ENCODE measurements at regions not wholly inside any gene's neighbourhood (a gene's known extent, or its start where the extent isn't known, plus 50 kb on each side); places are given as distances from the start of the nearest gene placed in this dataset.

DNA sequence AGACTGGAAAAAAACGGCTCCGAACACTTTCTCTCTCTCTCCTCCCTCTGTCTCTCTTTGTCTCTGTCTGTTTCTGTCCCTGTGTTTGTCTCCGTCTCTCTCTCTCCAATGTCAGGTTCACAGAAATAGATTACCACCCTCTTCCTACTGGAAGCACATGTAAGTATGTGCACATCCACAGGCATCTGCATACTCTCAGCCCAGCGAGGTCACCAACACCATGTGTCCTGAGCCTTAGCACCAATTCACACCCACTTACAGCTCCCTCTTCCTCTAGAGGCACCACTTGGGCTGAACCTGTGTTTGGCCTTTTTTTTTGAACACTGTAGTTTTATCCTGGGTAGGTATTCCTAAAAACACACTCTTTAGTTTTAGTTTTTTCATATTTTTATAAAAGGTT, 130.5 kb downstream of the ETS2 start:
- Histone ChIP-seq H3K27me3 (ENCODE audit: control insufficient read depth in 4 of 4, insufficient read depth in 4 of 4, low read length in 3 of 4) (no peaks in the 10 kb centered on the region), H3K4me3 (ENCODE audit: low read depth in 1 of 3, low read length in 3 of 3) (no peak overlapping the region), H3K9me3 (ENCODE audit: control insufficient read depth in 4 of 4, low read length in 3 of 4) (no peaks in the 10 kb centered on the region), H3K36me3 (ENCODE audit: control insufficient read depth in 4 of 4, insufficient read depth in 3 of 4, low read depth in 1 of 4, low read length in 3 of 4) (no peaks in the 10 kb centered on the region), H3K27ac (ENCODE audit: low read depth in 1 of 2, low read length in 2 of 2) (no peak overlapping the region), H3K9ac (ENCODE audit: low read depth in 1 of 2, low read length in 2 of 2) (no peak overlapping the region), H3K4me1 (ENCODE audit: control insufficient read depth in 4 of 4, insufficient read depth in 4 of 4, low read length in 3 of 4) (no peaks in the 10 kb centered on the region)
- no peak for DNase-seq (ENCODE audit: low spot score)
- 69% methylated on average over 4 of the region's 4 CpGs for WGBS
- TF ChIP-seq, protein P1, sequence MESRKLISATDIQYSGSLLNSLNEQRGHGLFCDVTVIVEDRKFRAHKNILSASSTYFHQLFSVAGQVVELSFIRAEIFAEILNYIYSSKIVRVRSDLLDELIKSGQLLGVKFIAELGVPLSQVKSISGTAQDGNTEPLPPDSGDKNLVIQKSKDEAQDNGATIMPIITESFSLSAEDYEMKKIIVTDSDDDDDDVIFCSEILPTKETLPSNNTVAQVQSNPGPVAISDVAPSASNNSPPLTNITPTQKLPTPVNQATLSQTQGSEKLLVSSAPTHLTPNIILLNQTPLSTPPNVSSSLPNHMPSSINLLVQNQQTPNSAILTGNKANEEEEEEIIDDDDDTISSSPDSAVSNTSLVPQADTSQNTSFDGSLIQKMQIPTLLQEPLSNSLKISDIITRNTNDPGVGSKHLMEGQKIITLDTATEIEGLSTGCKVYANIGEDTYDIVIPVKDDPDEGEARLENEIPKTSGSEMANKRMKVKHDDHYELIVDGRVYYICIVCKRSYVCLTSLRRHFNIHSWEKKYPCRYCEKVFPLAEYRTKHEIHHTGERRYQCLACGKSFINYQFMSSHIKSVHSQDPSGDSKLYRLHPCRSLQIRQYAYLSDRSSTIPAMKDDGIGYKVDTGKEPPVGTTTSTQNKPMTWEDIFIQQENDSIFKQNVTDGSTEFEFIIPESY (IDR thresholded peaks at IDR 0.05): no peak
- no peak for TF ChIP-seq NR2F2 (IDR thresholded peaks at IDR 0.05)
- TF ChIP-seq RXRA (IDR thresholded peaks at IDR 0.05): no peak
- TF ChIP-seq, protein P2, sequence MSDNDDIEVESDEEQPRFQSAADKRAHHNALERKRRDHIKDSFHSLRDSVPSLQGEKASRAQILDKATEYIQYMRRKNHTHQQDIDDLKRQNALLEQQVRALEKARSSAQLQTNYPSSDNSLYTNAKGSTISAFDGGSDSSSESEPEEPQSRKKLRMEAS (IDR thresholded peaks at IDR 0.05): no peak
- no peak for TF ChIP-seq FOXA1 (IDR thresholded peaks at IDR 0.05)
- no peak for TF ChIP-seq HNF4G (IDR thresholded peaks at IDR 0.05)

DNA sequence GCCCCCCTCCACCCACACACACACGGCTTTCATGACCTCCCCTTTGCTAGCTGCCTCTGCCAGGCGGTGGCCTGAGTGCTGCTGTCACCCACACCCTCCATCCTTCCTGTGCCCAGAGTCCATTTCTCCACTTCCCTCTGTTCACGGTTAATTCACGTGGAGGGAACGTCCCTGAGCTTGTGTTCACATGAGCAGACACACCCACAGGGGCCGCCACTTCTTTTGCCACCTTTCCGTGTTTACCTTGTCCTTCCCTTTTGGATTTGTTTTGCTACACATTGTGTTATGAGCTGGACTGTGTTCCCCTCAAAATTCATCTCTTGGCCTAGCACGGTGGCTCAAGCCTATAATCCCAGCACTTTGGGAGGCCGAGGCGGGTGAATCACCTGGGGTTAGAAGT, 128.0 kb downstream of the ETS2 start:
- Histone ChIP-seq H3K4me1 (ENCODE audit: control insufficient read depth in 4 of 4, insufficient read depth in 4 of 4, low read length in 3 of 4) (no peaks in the 10 kb centered on the region), H3K9me3 (ENCODE audit: control insufficient read depth in 4 of 4, low read length in 3 of 4) (no peaks in the 10 kb centered on the region), H3K4me3 (ENCODE audit: low read depth in 1 of 3, low read length in 3 of 3) (no peak overlapping the region), H3K27me3 (ENCODE audit: control insufficient read depth in 4 of 4, insufficient read depth in 4 of 4, low read length in 3 of 4) (no peaks in the 10 kb centered on the region), H3K27ac (ENCODE audit: low read depth in 1 of 2, low read length in 2 of 2) (no peak overlapping the region), H3K36me3 (ENCODE audit: control insufficient read depth in 4 of 4, insufficient read depth in 3 of 4, low read depth in 1 of 4, low read length in 3 of 4) (no peaks in the 10 kb centered on the region), H3K9ac (ENCODE audit: low read depth in 1 of 2, low read length in 2 of 2) (no peak overlapping the region)
- 88% methylated on average over 10 of the region's 10 CpGs for WGBS
- no peak for TF ChIP-seq FOXA2 (IDR thresholded peaks at IDR 0.05)
- no peak for TF ChIP-seq RAD21 (IDR thresholded peaks at IDR 0.05)
- no peak for TF ChIP-seq NR2F2 (IDR thresholded peaks at IDR 0.05)
- TF ChIP-seq, protein P3, sequence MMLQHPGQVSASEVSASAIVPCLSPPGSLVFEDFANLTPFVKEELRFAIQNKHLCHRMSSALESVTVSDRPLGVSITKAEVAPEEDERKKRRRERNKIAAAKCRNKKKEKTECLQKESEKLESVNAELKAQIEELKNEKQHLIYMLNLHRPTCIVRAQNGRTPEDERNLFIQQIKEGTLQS (IDR thresholded peaks at IDR 0.05): no peak
- no peak for TF ChIP-seq TAF1 (conservative IDR thresholded peaks at IDR 0.05)
- no peak for TF ChIP-seq HNF4G (IDR thresholded peaks at IDR 0.05)
- no peak for TF ChIP-seq FOXA1 (IDR thresholded peaks at IDR 0.05)
- no peak for TF ChIP-seq SP1 (IDR thresholded peaks at IDR 0.05)
- TF ChIP-seq YY1 (IDR thresholded peaks at IDR 0.05): no peak
- no peak for TF ChIP-seq JUND (IDR thresholded peaks at IDR 0.05)
- DNase-seq (ENCODE audit: low spot score): no peak

DNA sequence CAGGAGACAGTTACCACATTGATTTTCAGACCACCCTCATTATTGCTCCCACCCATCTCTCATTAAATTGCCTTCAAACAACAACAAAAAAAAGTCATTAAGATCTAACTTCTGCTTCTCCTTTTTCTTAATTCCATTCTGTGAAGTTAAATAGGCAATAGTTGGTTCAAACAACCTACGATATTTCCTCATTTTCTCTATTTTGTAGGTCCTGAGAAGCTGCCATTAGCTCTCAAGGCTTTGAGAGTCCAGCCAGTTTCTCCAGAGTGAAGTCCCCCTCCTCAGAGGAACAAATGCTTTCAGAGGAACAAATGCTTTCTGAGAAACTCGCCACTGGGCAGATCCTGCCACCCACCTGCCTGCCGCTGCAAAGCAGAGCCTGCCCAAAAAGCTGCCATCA, 125.6 kb downstream of the ETS2 start:
- WGBS: 94% methylated on average over 3 of the region's 3 CpGs
- H3K4me3 ChIP-seq (ENCODE audit: low read depth in 1 of 3, low read length in 3 of 3): no peak overlapping the region
- H3K27ac ChIP-seq (ENCODE audit: low read depth in 1 of 2, low read length in 2 of 2): no peak overlapping the region
- H3K4me1 ChIP-seq (ENCODE audit: control insufficient read depth in 4 of 4, insufficient read depth in 4 of 4, low read length in 3 of 4): peaks cover 0 to 3% (median 0%) of the 10 kb centered on the region in 4 donors
- H3K36me3 ChIP-seq (ENCODE audit: control insufficient read depth in 4 of 4, insufficient read depth in 3 of 4, low read depth in 1 of 4, low read length in 3 of 4): no peaks in the 10 kb centered on the region
- no peak overlapping the region for H3K9ac ChIP-seq (ENCODE audit: low read depth in 1 of 2, low read length in 2 of 2)
- no peaks in the 10 kb centered on the region for H3K27me3 ChIP-seq (ENCODE audit: control insufficient read depth in 4 of 4, insufficient read depth in 4 of 4, low read length in 3 of 4)
- no peaks in the 10 kb centered on the region for H3K9me3 ChIP-seq (ENCODE audit: control insufficient read depth in 4 of 4, low read length in 3 of 4)
- TF ChIP-seq, protein P2 (IDR thresholded peaks at IDR 0.05): no peak
- TF ChIP-seq FOXA1 (IDR thresholded peaks at IDR 0.05) (no peak), SP1 (IDR thresholded peaks at IDR 0.05) (no peak), YY1 (IDR thresholded peaks at IDR 0.05) (no peak), RAD21 (IDR thresholded peaks at IDR 0.05) (no peak), HNF4A (conservative IDR thresholded peaks at IDR 0.05) (no peak), JUND (IDR thresholded peaks at IDR 0.05) (no peak), FOXA2 (IDR thresholded peaks at IDR 0.05) (no peak), EGR1 (IDR thresholded peaks at IDR 0.05; ENCODE audit: low read depth in 2 of 2) (no peak), TAF1 (conservative IDR thresholded peaks at IDR 0.05) (no peak), GABPA (IDR thresholded peaks at IDR 0.05 in 1 of 2, conservative IDR thresholded peaks at IDR 0.05 in 1 of 2) (no peak), HNF4G (IDR thresholded peaks at IDR 0.05) (no peak)
- TF ChIP-seq, protein P4, sequence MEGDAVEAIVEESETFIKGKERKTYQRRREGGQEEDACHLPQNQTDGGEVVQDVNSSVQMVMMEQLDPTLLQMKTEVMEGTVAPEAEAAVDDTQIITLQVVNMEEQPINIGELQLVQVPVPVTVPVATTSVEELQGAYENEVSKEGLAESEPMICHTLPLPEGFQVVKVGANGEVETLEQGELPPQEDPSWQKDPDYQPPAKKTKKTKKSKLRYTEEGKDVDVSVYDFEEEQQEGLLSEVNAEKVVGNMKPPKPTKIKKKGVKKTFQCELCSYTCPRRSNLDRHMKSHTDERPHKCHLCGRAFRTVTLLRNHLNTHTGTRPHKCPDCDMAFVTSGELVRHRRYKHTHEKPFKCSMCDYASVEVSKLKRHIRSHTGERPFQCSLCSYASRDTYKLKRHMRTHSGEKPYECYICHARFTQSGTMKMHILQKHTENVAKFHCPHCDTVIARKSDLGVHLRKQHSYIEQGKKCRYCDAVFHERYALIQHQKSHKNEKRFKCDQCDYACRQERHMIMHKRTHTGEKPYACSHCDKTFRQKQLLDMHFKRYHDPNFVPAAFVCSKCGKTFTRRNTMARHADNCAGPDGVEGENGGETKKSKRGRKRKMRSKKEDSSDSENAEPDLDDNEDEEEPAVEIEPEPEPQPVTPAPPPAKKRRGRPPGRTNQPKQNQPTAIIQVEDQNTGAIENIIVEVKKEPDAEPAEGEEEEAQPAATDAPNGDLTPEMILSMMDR (IDR thresholded peaks at IDR 0.05; ENCODE audit: low read depth, low read length, missing input control): no peak
- TF ChIP-seq, protein P1 (IDR thresholded peaks at IDR 0.05): no peak
- TF ChIP-seq, protein P3 (IDR thresholded peaks at IDR 0.05): no peak
- DNase-seq (ENCODE audit: low spot score): no peak
